Endothelial cell of umbilical vein (primary cell): ENCODE measurements at regions not wholly inside any gene's neighbourhood (a gene's known extent, or its start where the extent isn't known, plus 50 kb on each side); places are given as distances from the start of the nearest gene placed in this dataset.

ENCODE experiments used
- BruUV-seq: library from RNA; stranded (reverse); fragments of 400-500 nt; replicated peaks from 2 replicates; lab custom pipeline; 2021; lab: Mats Ljungman, UMichigan
- CTCF ChIA-PET: fragments of 300-600, 350-600 bp; sonication (Branson Sonifier 250); formaldehyde crosslinking; loops from one replicate; lab custom pipeline; 2021; ENCODE audit warnings: antibody characterized with exemption, inconsistent platforms; lab: Charles Lee
- POLR2A ChIA-PET: fragments of 300-600, 350-600 bp; sonication (Branson Sonifier 250); formaldehyde crosslinking; loops from one replicate; lab custom pipeline; 2021; ENCODE audit warnings: antibody characterized with exemption, inconsistent platforms; lab: Charles Lee
- DNase-seq: peaks from one replicate; pipeline ENCODE4 v3.0.0-alpha.2; 2011; ENCODE audit warnings: low read depth, low spot score
- FAIRE-seq: peaks from 2 replicates; lab custom pipeline; 2011; peaks lifted over from hg19 to GRCh38; lab: Jason Lieb, UNC
- H2AFZ ChIP-seq: 2 replicates; pipeline ENCODE4 v1.6.0; 2012; ENCODE audit warnings: low read depth, low read length, control low read depth, inconsistent platforms
- H3K27ac ChIP-seq: 2 replicates; pipeline ENCODE4 v1.5.1; 2011; ENCODE audit warnings: low read depth, mild to moderate bottlenecking, control low read depth, low read length, moderate library complexity; ENCODE audit not compliant: insufficient read depth
- H3K27me3 ChIP-seq, 2 experiments: 2 replicates each; pipeline versions ENCODE4 v1.6.0 to v1.6.1; 2011; ENCODE audit warnings: low read length in 2 of 2, mixed read lengths in 1 of 2; ENCODE audit not compliant: control insufficient read depth in 2 of 2, insufficient read depth in 2 of 2
- H3K36me3 ChIP-seq, 2 experiments: 2 replicates in 1 of 2; 3 replicates in 1 of 2; pipeline ENCODE4 v1.5.1; 2011; ENCODE audit warnings: low read length in 2 of 2, mild to moderate bottlenecking in 1 of 2, moderate library complexity in 1 of 2; ENCODE audit not compliant: control insufficient read depth in 2 of 2, insufficient read depth in 2 of 2; ENCODE audit errors: extremely low read depth in 1 of 2
- H3K4me1 ChIP-seq: 3 replicates; pipeline ENCODE4 v1.5.1; 2011; ENCODE audit warnings: mild to moderate bottlenecking, low read length; ENCODE audit not compliant: control insufficient read depth, insufficient read depth; ENCODE audit errors: extremely low read depth
- H3K4me2 ChIP-seq: 2 replicates; pipeline ENCODE4 v1.6.1; 2011; ENCODE audit warnings: low read length, control low read depth, mixed read lengths; ENCODE audit not compliant: insufficient read depth
- H3K4me3 ChIP-seq, 3 experiments: fragments of 200-600 bp in 1 of 3; sonication (generic), shearing (Covaris generic) in 1 of 3; replicated peaks in 1 of 3; 2 replicates each; pipeline ENCODE4 v1.5.1; 2011 to 2016; ENCODE audit warnings: control low read depth in 3 of 3, low read length in 3 of 3, mild to moderate bottlenecking in 2 of 3, inconsistent platforms in 1 of 3, low read depth in 1 of 3, moderate library complexity in 1 of 3; ENCODE audit not compliant: insufficient read depth in 1 of 3
- H3K79me2 ChIP-seq: 2 replicates; pipeline ENCODE4 v1.6.0; 2012; ENCODE audit warnings: low read length, inconsistent platforms; ENCODE audit not compliant: control insufficient read depth, insufficient read depth
- H3K9ac ChIP-seq: replicated peaks from 2 replicates; pipeline ENCODE3; 2011; ENCODE audit warnings: low read length, control low read depth; ENCODE audit not compliant: insufficient read depth; ENCODE audit errors: extremely low read depth
- H3K9me1 ChIP-seq: replicated peaks from 3 replicates; pipeline ENCODE4 v1.6.0; 2011; ENCODE audit warnings: mild to moderate bottlenecking, low read length; ENCODE audit not compliant: control insufficient read depth, insufficient read depth; ENCODE audit errors: extremely low read depth
- H3K9me3 ChIP-seq: replicated peaks from 2 replicates; pipeline ENCODE4 v1.5.1; 2012; ENCODE audit warnings: low read length, inconsistent platforms; ENCODE audit not compliant: control insufficient read depth, insufficient read depth
- H4K20me1 ChIP-seq: replicated peaks from 2 replicates; pipeline ENCODE3; 2011; ENCODE audit warnings: mild to moderate bottlenecking, low read length; ENCODE audit not compliant: control insufficient read depth, insufficient read depth; ENCODE audit errors: extremely low read depth
- EZH2 ChIP-seq: IDR thresholded peaks from 2 replicates; pipeline ENCODE4 v1.6.1; 2012; ENCODE audit warnings: borderline replicate concordance, low read depth, mild to moderate bottlenecking, moderate library complexity, low read length, inconsistent platforms; ENCODE audit not compliant: severe bottlenecking
- FOS ChIP-seq: IDR thresholded peaks from 2 replicates; pipeline ENCODE4 v1.6.1; 2011; ENCODE audit warnings: mild to moderate bottlenecking, low read length, moderate library complexity, borderline replicate concordance; ENCODE audit not compliant: insufficient read depth
- GATA2 ChIP-seq: IDR thresholded peaks from 2 replicates; pipeline ENCODE4 v1.7.0; 2011; ENCODE audit warnings: low read depth, mild to moderate bottlenecking, moderate library complexity, mixed read lengths, low read length; ENCODE audit not compliant: insufficient read length, insufficient read depth
- JUN ChIP-seq: IDR thresholded peaks from 2 replicates; pipeline ENCODE4 v1.6.1; 2011; ENCODE audit warnings: borderline replicate concordance, low read depth; ENCODE audit not compliant: insufficient read length, insufficient read depth
- MYC ChIP-seq: IDR thresholded peaks from one replicate; pipeline ENCODE4 v1.6.1; 2011; ENCODE audit warnings: mild to moderate bottlenecking, low read depth, low read length
- POLR2A ChIP-seq: IDR thresholded peaks from 2 replicates; pipeline ENCODE4 v1.6.1; 2012; ENCODE audit warnings: low read depth, mild to moderate bottlenecking, control low read depth, low read length
- dilution Hi-C: fragments of 300-500 bp; cut with MboI; formaldehyde crosslinking; loops from one replicate; pipeline ENCODE4 v1.15.0; 2019; ENCODE audit warnings: low sequenced_read_pairs; ENCODE audit not compliant: extremely low pct_ligation_motif_present
- intact Hi-C: fragments of 100-400 bp; cut with micrococcal nuclease; formaldehyde crosslinking; loops from one replicate; pipeline ENCODE4 v1.10.0; 2022
- TF ChIP-seq, protein P1 (sequence below), 2 donors: IDR thresholded peaks; 1 replicate in 1 of 2; 2 replicates in 1 of 2; pipeline ENCODE4 v1.5.1; 2011; ENCODE audit warnings: low read length in 2 of 2, mild to moderate bottlenecking in 2 of 2, moderate library complexity in 2 of 2, control low read depth in 1 of 2, inconsistent platforms in 1 of 2, low read depth in 1 of 2; ENCODE audit not compliant: insufficient read depth in 1 of 2; ENCODE audit errors: extremely low read depth in 1 of 2
- TF ChIP-seq, protein P2 (sequence below): IDR thresholded peaks from 2 replicates; pipeline ENCODE4 v1.6.1; 2011; ENCODE audit not compliant: insufficient read depth, insufficient read length

DNA sequence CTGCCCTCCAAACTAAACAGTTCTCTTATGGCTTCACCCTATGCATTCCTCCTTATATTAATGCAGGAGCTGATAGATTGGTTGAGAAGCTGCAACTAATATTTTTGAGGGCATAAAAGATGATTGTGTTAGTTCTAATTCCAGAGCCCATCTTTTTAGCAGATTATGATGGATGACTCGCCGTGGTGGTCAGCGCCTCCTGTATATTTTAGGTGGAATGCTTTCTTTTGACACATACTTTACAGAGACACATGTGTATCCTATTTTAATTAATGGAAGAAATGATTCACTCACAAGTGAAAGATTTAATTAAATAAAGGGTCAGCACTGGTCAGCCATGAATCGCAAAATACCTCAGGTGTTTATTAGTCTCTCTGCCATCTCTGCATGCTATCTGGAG lies 120.7 kb downstream of the TM2D1 start:
- no peaks in the 10 kb centered on the region for H3K36me3 ChIP-seq
- H3K4me1 ChIP-seq, result peaks cover 22% of the 10 kb centered on the region
- H3K4me3 ChIP-seq, result no peak overlapping the region
- intact Hi-C loops (no loop called here), dilution Hi-C loops (no loop called here)
- FAIRE-seq, result no peak
- POLR2A ChIA-PET, result no interaction called here
- H3K27ac ChIP-seq, result no peak overlapping the region
- H3K9me1 ChIP-seq, result no peaks in the 10 kb centered on the region
- H3K79me2 ChIP-seq, result no peaks in the 10 kb centered on the region
- H3K4me2 ChIP-seq, result no peak overlapping the region
- no peaks in the 10 kb centered on the region for H3K9me3 ChIP-seq
- CTCF ChIA-PET, result interaction anchor here (1.7 kb wide), 1 partner anchor 16 kb away, joined by 5 read pairs; no protein-coding TSS in a partner anchor
- no peaks in the 10 kb centered on the region for H4K20me1 ChIP-seq
- BruUV-seq, result no TSS peak
- H3K27me3 ChIP-seq, result no peaks in the 10 kb centered on the region
- no peak overlapping the region for H3K9ac ChIP-seq
- DNase-seq, result no peak
- TF ChIP-seq GATA2 (no peak), POLR2A (no peak), EZH2 (no peak), JUN (no peak), FOS (no peak), MYC (no peak)
- TF ChIP-seq, protein P1, sequence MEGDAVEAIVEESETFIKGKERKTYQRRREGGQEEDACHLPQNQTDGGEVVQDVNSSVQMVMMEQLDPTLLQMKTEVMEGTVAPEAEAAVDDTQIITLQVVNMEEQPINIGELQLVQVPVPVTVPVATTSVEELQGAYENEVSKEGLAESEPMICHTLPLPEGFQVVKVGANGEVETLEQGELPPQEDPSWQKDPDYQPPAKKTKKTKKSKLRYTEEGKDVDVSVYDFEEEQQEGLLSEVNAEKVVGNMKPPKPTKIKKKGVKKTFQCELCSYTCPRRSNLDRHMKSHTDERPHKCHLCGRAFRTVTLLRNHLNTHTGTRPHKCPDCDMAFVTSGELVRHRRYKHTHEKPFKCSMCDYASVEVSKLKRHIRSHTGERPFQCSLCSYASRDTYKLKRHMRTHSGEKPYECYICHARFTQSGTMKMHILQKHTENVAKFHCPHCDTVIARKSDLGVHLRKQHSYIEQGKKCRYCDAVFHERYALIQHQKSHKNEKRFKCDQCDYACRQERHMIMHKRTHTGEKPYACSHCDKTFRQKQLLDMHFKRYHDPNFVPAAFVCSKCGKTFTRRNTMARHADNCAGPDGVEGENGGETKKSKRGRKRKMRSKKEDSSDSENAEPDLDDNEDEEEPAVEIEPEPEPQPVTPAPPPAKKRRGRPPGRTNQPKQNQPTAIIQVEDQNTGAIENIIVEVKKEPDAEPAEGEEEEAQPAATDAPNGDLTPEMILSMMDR (IDR thresholded peaks at IDR 0.05; ENCODE audit: extremely low read depth in 1 of 2, insufficient read depth in 1 of 2, low read depth in 1 of 2, low read length in 2 of 2), result no peak
- TF ChIP-seq, protein P2, sequence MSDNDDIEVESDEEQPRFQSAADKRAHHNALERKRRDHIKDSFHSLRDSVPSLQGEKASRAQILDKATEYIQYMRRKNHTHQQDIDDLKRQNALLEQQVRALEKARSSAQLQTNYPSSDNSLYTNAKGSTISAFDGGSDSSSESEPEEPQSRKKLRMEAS, result no peak
- H2AFZ ChIP-seq, result no peak overlapping the region
